ENCODE measurements at regions not wholly inside any gene's neighbourhood (a gene's known extent, or its start where the extent isn't known, plus 50 kb on each side); places are given as distances from the start of the nearest gene placed in this dataset.

- TF ChIP-seq, protein P1, sequence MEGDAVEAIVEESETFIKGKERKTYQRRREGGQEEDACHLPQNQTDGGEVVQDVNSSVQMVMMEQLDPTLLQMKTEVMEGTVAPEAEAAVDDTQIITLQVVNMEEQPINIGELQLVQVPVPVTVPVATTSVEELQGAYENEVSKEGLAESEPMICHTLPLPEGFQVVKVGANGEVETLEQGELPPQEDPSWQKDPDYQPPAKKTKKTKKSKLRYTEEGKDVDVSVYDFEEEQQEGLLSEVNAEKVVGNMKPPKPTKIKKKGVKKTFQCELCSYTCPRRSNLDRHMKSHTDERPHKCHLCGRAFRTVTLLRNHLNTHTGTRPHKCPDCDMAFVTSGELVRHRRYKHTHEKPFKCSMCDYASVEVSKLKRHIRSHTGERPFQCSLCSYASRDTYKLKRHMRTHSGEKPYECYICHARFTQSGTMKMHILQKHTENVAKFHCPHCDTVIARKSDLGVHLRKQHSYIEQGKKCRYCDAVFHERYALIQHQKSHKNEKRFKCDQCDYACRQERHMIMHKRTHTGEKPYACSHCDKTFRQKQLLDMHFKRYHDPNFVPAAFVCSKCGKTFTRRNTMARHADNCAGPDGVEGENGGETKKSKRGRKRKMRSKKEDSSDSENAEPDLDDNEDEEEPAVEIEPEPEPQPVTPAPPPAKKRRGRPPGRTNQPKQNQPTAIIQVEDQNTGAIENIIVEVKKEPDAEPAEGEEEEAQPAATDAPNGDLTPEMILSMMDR (IDR thresholded peaks at IDR 0.05; ENCODE audit: low read depth, low read length) = no peak
- TF ChIP-seq MAX (IDR thresholded peaks at IDR 0.05; ENCODE audit: low read depth, low read length) = no peak
- TF ChIP-seq POLR2A (IDR thresholded peaks at IDR 0.05; ENCODE audit: extremely low read depth, insufficient read length) = no peak
- TF ChIP-seq MYC (IDR thresholded peaks at IDR 0.05; ENCODE audit: low read depth, low read length) = no peak
Observed at GRCh38 chr3:147049305-147049704, 357.0 kb downstream of the ZIC4 start.
